GM12874 (cell line): ENCODE measurements at regions not wholly inside any gene's neighbourhood (a gene's known extent, or its start where the extent isn't known, plus 50 kb on each side); places are given as distances from the start of the nearest gene placed in this dataset.

Experiments used
- CTCF ChIP-seq: IDR thresholded peaks from 2 replicates; pipeline ENCODE4 v1.5.1; 2011; ENCODE audit warnings: low read depth, mild to moderate bottlenecking, control low read depth, low read length, moderate library complexity; ENCODE audit not compliant: insufficient read depth

GRCh38 chr2:167678158-167678557, 569.2 kb downstream of the STK39 start:
- TF ChIP-seq CTCF = no peak

- TF ChIP-seq CTCF = no peak
These were observed 571.5 kb downstream of the STK39 start for GRCh38 chr2:167675906-167676305.

GRCh38 chr2:167670588-167670987, 576.8 kb downstream of the STK39 start:
- no peak for TF ChIP-seq CTCF

- no peak for TF ChIP-seq CTCF
These were observed 594.3 kb downstream of the STK39 start for GRCh38 chr2:167653131-167653530.

- TF ChIP-seq CTCF = no peak
These were observed 595.0 kb downstream of the STK39 start for GRCh38 chr2:167652401-167652800.

- TF ChIP-seq CTCF = no peak
These were observed 595.8 kb downstream of the STK39 start for GRCh38 chr2:167651406-167652151.

- TF ChIP-seq CTCF = no peak
These were observed 600.8 kb downstream of the STK39 start for GRCh38 chr2:167646557-167646956.
